Hematopoietic multipotent progenitor cell treated with erythropoietin and hydrocortisone succinate and interleukin-3 and kit ligand, for 17 days (in vitro differentiated cells): ENCODE measurements at regions not wholly inside any gene's neighbourhood (a gene's known extent, or its start where the extent isn't known, plus 50 kb on each side); places are given as distances from the start of the nearest gene placed in this dataset.

Experiments used
- DNase-seq: peaks from one replicate; pipeline ENCODE4 v3.0.0-alpha.2; 2015; ENCODE audit warnings: low spot score

- DNase-seq = no peak
Measured at GRCh38 chr22:48100685-48101417, 1338.4 kb downstream of the TBC1D22A start.

DNA sequence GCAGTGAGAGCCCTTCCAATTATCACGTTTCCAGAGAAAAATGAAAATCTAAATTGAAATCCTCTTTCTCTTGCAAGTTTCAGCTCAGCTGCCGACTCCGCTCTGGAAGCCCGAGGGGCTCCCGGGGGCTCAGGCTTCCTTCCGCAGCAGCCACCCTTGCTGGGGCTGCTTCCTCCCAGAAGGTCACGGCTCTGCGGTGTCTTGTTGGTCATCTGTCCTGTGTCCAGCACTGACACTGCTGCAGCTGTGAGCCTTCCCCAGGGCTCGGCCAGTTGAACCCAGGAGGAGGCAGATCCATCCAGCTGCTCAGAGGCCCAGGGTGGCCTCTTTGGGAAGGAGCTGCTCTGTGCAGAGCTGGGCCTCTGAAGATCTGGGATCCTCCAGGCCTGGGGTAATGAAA lies 1337.2 kb downstream of the TBC1D22A start:
- DNase-seq = no peak

- DNase-seq = no peak
Measured at GRCh38 chr22:48099251-48099650, 1336.8 kb downstream of the TBC1D22A start.

- no peak for DNase-seq
Measured at GRCh38 chr22:48098921-48099245, 1336.4 kb downstream of the TBC1D22A start.

GRCh38 chr22:48098243-48098920 lies 1335.9 kb downstream of the TBC1D22A start:
- DNase-seq = no peak

- DNase-seq = no peak
Measured at GRCh38 chr22:48097723-48098122, 1335.3 kb downstream of the TBC1D22A start.

GRCh38 chr22:48096851-48097665 lies 1334.6 kb downstream of the TBC1D22A start:
- DNase-seq = no peak

- DNase-seq = no peak
Measured at GRCh38 chr22:48096411-48096810, 1334.0 kb downstream of the TBC1D22A start.

GRCh38 chr22:48093981-48094380 lies 1331.5 kb downstream of the TBC1D22A start:
- no peak for DNase-seq

- no peak for DNase-seq
Measured at GRCh38 chr22:48092866-48093265, 1330.4 kb downstream of the TBC1D22A start.

DNA sequence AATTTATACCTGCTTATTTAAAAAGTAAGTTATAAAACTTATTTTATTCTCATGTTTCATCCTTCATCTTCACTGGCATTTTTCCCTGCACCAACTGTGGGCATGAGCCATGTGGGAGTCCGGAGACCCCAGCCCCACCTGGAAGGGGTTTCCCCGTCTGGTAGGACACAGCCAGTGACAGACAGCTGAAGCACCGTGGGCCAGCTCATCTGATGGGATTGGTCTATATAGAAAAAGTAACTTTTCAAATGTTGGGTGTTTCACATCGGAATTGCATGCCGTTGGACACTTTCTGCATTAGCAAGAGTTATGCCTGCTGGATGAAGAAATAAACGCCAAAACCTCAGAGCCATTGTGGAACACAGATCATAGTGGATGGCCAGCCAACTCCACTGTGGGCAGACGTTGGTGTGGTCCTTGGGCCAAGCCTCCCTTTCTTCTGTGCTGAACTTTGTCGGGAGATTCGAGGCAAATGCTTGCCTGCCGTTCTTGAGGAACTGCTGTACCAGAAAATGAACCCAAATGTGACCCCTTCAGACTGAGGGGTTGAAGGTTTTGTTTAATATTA lies 1329.3 kb downstream of the TBC1D22A start:
- DNase-seq = no peak

DNA sequence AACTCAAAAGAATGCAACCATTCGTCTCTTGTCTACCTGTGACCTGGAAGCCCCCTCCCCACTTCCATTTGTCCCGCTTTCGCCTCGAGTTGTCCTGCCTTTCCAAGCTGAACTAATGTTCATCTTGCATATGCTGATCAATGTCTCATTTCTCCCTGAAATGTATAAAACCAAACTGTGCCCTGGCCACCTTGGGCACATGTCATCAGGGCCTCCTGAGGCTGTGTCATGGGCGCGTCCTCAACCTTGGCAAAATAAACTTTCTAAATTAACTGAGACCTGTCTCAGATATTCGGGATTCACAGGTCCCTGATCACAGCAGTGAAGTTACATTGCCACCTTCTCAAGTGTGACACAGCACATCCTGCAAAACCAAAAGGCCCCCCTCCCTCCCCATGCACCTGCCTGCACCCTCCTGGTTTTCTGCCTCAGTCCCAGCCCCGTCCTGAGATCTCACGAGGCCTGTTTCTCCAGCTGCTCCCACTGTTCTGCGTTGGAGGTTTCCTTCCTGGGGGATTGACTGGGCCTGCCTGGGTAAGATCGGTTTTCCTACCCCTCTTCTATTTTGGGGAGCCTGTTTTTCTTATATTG lies 1328.7 kb downstream of the TBC1D22A start:
- no peak for DNase-seq

GRCh38 chr22:48090332-48090672 lies 1327.9 kb downstream of the TBC1D22A start:
- no peak for DNase-seq

- DNase-seq = no peak
Measured at GRCh38 chr22:48089601-48090331, 1327.3 kb downstream of the TBC1D22A start.

- no peak for DNase-seq
Measured at GRCh38 chr22:48088926-48089536, 1326.6 kb downstream of the TBC1D22A start.

DNA sequence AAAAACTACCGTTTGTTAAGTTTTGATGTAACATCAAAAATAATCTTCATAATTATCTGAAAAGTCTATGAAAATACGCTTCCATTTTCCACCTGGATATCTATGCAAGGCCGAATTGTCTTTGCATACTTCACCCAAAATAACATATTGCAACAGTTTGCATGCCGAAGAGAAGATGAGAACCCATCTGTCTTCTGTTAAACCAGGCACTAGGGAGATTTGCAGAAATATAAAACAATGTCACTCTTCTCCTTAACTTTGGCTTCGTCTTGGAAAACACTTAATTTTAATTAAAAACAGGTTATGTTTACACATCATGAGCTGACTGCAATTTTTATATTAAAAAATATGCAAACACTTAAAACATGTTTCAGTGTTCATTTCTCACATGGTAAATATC lies 1325.8 kb downstream of the TBC1D22A start:
- DNase-seq = no peak

DNA sequence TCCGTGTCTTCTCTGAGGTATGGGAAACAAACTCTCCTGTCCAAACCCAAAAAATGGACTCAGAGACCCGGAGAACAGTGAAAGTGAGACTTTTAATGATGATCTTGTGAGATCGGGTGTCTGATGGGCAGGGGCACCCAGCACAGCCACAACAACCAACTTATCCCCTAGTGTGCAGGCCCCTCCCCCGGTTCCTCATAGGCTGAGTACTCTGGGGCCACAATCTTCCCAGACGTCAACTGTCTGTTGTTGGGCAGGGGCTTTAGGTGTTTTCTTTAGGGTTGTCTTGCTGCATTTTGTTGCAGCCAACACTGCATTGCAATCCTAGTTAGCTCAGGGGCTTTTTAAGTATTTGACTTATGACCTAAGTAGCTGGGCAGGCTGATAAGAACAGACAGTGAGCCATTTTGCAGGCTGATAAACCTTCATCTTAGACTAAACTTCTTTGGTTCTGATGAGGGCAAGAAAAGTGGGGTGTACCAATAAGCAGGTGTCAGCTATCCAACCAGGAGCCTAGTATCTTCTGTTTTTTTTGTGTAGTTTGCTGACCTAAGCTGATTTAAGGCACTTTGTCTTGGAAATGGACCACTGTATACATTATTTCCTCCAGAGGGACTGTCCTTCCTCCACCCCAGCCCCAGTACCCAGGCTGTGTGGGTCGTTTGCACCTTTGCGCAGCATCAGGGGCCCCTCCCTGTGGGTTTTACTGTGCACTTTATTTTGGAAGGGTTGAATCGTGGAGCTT lies 1323.6 kb downstream of the TBC1D22A start:
- no peak for DNase-seq

DNA sequence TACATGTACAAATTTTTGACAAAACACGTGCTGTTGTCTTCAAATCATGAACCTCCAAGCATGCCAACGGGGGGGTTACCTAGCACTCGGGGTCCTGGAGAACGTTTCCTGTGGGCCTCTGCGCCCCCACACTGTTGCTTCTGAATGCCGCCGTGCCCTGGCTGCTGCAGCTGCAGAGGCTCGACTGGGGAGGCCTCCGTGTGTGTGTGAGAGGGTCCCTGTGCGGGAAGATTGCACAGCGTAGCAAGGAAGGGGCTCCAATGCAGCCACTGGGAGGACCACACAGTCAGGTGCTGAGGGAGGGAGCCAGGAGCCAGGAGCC lies 1322.2 kb downstream of the TBC1D22A start:
- DNase-seq = no peak

GRCh38 chr22:48084041-48084728 lies 1321.7 kb downstream of the TBC1D22A start:
- no peak for DNase-seq

DNA sequence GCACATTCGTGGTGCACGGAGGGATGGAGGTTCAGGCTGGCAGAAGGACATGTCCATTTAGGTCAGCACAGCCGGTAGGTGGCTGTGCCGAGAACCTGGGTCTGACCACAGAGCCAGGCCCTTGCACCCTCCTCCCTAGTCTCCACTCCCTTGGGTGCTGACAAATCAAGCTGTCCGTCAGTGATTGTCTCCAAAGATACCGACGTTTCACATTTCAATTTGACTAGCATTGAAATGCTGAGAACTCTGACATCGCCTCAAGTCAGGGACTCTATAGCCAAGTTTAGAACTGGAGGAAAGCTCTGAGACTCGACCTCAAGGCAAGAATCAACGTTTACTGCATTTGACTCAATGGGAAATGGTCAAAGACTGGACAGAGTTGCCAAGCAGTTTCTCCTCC lies 1321.1 kb downstream of the TBC1D22A start:
- DNase-seq = no peak
